GM12878 (cell line): ENCODE measurements at regions not wholly inside any gene's neighbourhood (a gene's known extent, or its start where the extent isn't known, plus 50 kb on each side); places are given as distances from the start of the nearest gene placed in this dataset.

Experiments
- ATF2 ChIP-seq: IDR thresholded peaks from 2 replicates; pipeline ENCODE4 v1.6.1; 2012; ENCODE audit warnings: low read length, inconsistent platforms
- CTCF ChIP-seq, 3 experiments: IDR thresholded peaks in 2 of 3; conservative IDR thresholded peaks in 1 of 3; 2 replicates each; pipeline ENCODE4 v1.5.1; 2011; ENCODE audit warnings: low read depth in 3 of 3, low read length in 3 of 3, mild to moderate bottlenecking in 3 of 3, control low read depth in 2 of 3, moderate library complexity in 2 of 3, inconsistent platforms in 1 of 3, mixed read lengths in 1 of 3; ENCODE audit not compliant: control insufficient read depth in 2 of 3, insufficient read depth in 1 of 3; ENCODE audit errors: extremely low read depth in 1 of 3
- DPF2 ChIP-seq: fragments of 450-650 bp; IDR thresholded peaks from 2 replicates; pipeline ENCODE4 v1.6.1; 2017; ENCODE audit warnings: mild to moderate bottlenecking
- E2F8 ChIP-seq: fragments of 450-650 bp; IDR thresholded peaks from 2 replicates; pipeline ENCODE4 v1.6.1; 2018; ENCODE audit warnings: mild to moderate bottlenecking, low read depth, moderate library complexity; ENCODE audit not compliant: partially characterized antibody
- ELK1 ChIP-seq: IDR thresholded peaks from 2 replicates; pipeline ENCODE4 v1.6.1; 2012; ENCODE audit warnings: low read depth, low read length, improper control_type of control experiment
- IKZF2 ChIP-seq, 2 experiments: fragments of 450-650 bp; IDR thresholded peaks; 2 replicates each; pipeline ENCODE4 v1.6.1; 2017; ENCODE audit warnings: mild to moderate bottlenecking in 2 of 2, moderate library complexity in 2 of 2
- JUNB ChIP-seq: IDR thresholded peaks from 2 replicates; pipeline ENCODE4 v1.6.1; 2016; ENCODE audit warnings: antibody characterized with exemption, mild to moderate bottlenecking
- KDM1A ChIP-seq: fragments of 200-600 bp; sonication (generic); IDR thresholded peaks from 2 replicates; pipeline ENCODE4 v1.6.1; 2016; ENCODE audit warnings: borderline replicate concordance
- RELA ChIP-seq: fragments of 450-650 bp; IDR thresholded peaks from 2 replicates; pipeline ENCODE4 v1.8.0; 2014; ENCODE audit warnings: borderline replicate concordance; ENCODE audit not compliant: partially characterized antibody
- SREBF2 ChIP-seq: IDR thresholded peaks from 2 replicates; pipeline ENCODE4 v1.6.1; 2012; ENCODE audit warnings: mild to moderate bottlenecking, low read length
- TF ChIP-seq, protein P1 (sequence below): IDR thresholded peaks from 2 replicates; pipeline ENCODE4 v1.6.1; 2012; ENCODE audit warnings: improper control_type of control experiment, low read depth, low read length; ENCODE audit not compliant: insufficient replicate concordance
- TF ChIP-seq, protein P2 (sequence below): fragments of 450-650 bp; IDR thresholded peaks from 2 replicates; pipeline ENCODE4 v1.6.1; 2017; ENCODE audit warnings: mild to moderate bottlenecking, moderate library complexity

DNA sequence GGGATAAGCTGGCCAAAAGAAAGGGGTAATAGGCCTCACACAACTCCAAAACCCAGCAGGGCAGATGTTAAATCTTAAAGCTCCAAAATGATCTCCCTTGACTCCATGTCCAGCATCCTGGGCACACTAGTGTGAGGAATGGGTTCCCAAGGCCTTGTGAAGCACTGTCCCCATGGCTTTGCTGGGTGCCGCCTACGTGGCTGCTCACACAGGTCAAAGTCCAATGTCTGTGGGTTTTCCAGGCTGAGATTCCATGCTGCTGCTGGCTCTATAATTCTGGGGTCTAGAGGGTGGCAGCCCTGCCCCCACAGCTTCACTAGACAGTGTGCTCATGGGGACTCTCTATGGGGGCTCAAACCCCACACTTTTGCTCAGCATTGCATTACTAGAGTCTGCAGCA is 145.3 kb upstream of the GRIN2B start:
- no peak for TF ChIP-seq ATF2
- TF ChIP-seq, protein P1, sequence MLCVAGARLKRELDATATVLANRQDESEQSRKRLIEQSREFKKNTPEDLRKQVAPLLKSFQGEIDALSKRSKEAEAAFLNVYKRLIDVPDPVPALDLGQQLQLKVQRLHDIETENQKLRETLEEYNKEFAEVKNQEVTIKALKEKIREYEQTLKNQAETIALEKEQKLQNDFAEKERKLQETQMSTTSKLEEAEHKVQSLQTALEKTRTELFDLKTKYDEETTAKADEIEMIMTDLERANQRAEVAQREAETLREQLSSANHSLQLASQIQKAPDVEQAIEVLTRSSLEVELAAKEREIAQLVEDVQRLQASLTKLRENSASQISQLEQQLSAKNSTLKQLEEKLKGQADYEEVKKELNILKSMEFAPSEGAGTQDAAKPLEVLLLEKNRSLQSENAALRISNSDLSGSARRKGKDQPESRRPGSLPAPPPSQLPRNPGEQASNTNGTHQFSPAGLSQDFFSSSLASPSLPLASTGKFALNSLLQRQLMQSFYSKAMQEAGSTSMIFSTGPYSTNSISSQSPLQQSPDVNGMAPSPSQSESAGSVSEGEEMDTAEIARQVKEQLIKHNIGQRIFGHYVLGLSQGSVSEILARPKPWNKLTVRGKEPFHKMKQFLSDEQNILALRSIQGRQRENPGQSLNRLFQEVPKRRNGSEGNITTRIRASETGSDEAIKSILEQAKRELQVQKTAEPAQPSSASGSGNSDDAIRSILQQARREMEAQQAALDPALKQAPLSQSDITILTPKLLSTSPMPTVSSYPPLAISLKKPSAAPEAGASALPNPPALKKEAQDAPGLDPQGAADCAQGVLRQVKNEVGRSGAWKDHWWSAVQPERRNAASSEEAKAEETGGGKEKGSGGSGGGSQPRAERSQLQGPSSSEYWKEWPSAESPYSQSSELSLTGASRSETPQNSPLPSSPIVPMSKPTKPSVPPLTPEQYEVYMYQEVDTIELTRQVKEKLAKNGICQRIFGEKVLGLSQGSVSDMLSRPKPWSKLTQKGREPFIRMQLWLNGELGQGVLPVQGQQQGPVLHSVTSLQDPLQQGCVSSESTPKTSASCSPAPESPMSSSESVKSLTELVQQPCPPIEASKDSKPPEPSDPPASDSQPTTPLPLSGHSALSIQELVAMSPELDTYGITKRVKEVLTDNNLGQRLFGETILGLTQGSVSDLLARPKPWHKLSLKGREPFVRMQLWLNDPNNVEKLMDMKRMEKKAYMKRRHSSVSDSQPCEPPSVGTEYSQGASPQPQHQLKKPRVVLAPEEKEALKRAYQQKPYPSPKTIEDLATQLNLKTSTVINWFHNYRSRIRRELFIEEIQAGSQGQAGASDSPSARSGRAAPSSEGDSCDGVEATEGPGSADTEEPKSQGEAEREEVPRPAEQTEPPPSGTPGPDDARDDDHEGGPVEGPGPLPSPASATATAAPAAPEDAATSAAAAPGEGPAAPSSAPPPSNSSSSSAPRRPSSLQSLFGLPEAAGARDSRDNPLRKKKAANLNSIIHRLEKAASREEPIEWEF, result no peak
- TF ChIP-seq DPF2, result no peak
- TF ChIP-seq E2F8, result no peak
- TF ChIP-seq CTCF (IDR thresholded peaks at IDR 0.05 in 2 of 3, conservative IDR thresholded peaks at IDR 0.05 in 1 of 3; ENCODE audit: control insufficient read depth in 2 of 3, extremely low read depth in 1 of 3, insufficient read depth in 1 of 3, low read depth in 3 of 3, low read length in 3 of 3), result no peak
- TF ChIP-seq ELK1, result no peak
- TF ChIP-seq IKZF2 (IDR thresholded peaks at IDR 0.05), result no peak
- no peak for TF ChIP-seq SREBF2
- TF ChIP-seq KDM1A, result no peak
- no peak for TF ChIP-seq JUNB
- TF ChIP-seq, protein P2, sequence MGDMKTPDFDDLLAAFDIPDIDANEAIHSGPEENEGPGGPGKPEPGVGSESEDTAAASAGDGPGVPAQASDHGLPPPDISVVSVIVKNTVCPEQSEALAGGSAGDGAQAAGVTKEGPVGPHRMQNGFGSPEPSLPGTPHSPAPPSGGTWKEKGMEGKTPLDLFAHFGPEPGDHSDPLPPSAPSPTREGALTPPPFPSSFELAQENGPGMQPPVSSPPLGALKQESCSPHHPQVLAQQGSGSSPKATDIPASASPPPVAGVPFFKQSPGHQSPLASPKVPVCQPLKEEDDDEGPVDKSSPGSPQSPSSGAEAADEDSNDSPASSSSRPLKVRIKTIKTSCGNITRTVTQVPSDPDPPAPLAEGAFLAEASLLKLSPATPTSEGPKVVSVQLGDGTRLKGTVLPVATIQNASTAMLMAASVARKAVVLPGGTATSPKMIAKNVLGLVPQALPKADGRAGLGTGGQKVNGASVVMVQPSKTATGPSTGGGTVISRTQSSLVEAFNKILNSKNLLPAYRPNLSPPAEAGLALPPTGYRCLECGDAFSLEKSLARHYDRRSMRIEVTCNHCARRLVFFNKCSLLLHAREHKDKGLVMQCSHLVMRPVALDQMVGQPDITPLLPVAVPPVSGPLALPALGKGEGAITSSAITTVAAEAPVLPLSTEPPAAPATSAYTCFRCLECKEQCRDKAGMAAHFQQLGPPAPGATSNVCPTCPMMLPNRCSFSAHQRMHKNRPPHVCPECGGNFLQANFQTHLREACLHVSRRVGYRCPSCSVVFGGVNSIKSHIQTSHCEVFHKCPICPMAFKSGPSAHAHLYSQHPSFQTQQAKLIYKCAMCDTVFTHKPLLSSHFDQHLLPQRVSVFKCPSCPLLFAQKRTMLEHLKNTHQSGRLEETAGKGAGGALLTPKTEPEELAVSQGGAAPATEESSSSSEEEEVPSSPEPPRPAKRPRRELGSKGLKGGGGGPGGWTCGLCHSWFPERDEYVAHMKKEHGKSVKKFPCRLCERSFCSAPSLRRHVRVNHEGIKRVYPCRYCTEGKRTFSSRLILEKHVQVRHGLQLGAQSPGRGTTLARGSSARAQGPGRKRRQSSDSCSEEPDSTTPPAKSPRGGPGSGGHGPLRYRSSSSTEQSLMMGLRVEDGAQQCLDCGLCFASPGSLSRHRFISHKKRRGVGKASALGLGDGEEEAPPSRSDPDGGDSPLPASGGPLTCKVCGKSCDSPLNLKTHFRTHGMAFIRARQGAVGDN, result no peak
- TF ChIP-seq RELA, result no peak
